Neuronal stem cell (in vitro differentiated cells): ENCODE measurements at regions not wholly inside any gene's neighbourhood (a gene's known extent, or its start where the extent isn't known, plus 50 kb on each side); places are given as distances from the start of the nearest gene placed in this dataset.

ENCODE experiments used
- DNase-seq: peaks from one replicate; pipeline ENCODE4 v3.0.0-alpha.2; 2013; ENCODE audit warnings: low spot score
- H2AFZ ChIP-seq: one replicate; pipeline ENCODE4 v1.6.1; 2013; ENCODE audit warnings: mild to moderate bottlenecking, low read length, inconsistent platforms
- H2AK5ac ChIP-seq: 2 replicates; pipeline ENCODE4 v1.6.1; 2013; ENCODE audit warnings: low read depth, mild to moderate bottlenecking, inconsistent platforms, low read length, moderate library complexity, mixed read lengths
- H2BK120ac ChIP-seq: 2 replicates; pipeline ENCODE4 v1.6.1; 2013; ENCODE audit warnings: low read depth, mild to moderate bottlenecking, inconsistent platforms, low read length, moderate library complexity, mixed read lengths
- H2BK12ac ChIP-seq: one replicate; pipeline ENCODE4 v1.6.1; 2013; ENCODE audit warnings: low read length, inconsistent platforms
- H2BK15ac ChIP-seq: 2 replicates; pipeline ENCODE4 v1.6.1; 2013; ENCODE audit warnings: mild to moderate bottlenecking, low read length, inconsistent platforms, mixed read lengths
- H2BK5ac ChIP-seq: one replicate; pipeline ENCODE4 v1.6.1; 2013; ENCODE audit warnings: inconsistent platforms, mild to moderate bottlenecking, low read length, moderate library complexity
- H3K14ac ChIP-seq: one replicate; pipeline ENCODE4 v1.6.1; 2013; ENCODE audit warnings: low read length, inconsistent platforms
- H3K18ac ChIP-seq: 2 replicates; pipeline ENCODE4 v1.6.1; 2013; ENCODE audit warnings: low read length, inconsistent platforms
- H3K23ac ChIP-seq: 2 replicates; pipeline ENCODE4 v1.6.1; 2013; ENCODE audit warnings: low read depth, mild to moderate bottlenecking, mixed read lengths, low read length, inconsistent platforms; ENCODE audit not compliant: poor library complexity
- H3K27ac ChIP-seq: replicated peaks from 3 replicates; pipeline ENCODE4 v1.5.1; 2013; ENCODE audit warnings: low read length, inconsistent platforms
- H3K27me3 ChIP-seq, 3 experiments: 2 replicates each; pipeline ENCODE4 v1.6.1; 2013; ENCODE audit warnings: low read length in 3 of 3, mild to moderate bottlenecking in 2 of 3, inconsistent platforms in 1 of 3, low read depth in 1 of 3, mixed read lengths in 1 of 3, moderate library complexity in 1 of 3; ENCODE audit not compliant: control insufficient read depth in 3 of 3, insufficient read depth in 3 of 3
- H3K36me3 ChIP-seq, 2 donors: replicated peaks in 1 of 2; 2 replicates each; pipeline ENCODE4 v1.6.1; 2013; ENCODE audit warnings: low read length in 2 of 2; ENCODE audit not compliant: control insufficient read depth in 2 of 2, insufficient read depth in 2 of 2
- H3K4ac ChIP-seq: 2 replicates; pipeline ENCODE4 v1.6.1; 2013; ENCODE audit warnings: inconsistent platforms, mild to moderate bottlenecking, low read length, moderate library complexity
- H3K4me1 ChIP-seq, 2 donors: 1 replicate in 1 of 2; 2 replicates in 1 of 2; pipeline ENCODE4 v1.6.1; 2013; ENCODE audit warnings: low read length in 2 of 2, low read depth in 1 of 2; ENCODE audit not compliant: control insufficient read depth in 2 of 2, insufficient read depth in 1 of 2
- H3K4me2 ChIP-seq: one replicate; pipeline ENCODE4 v1.6.1; 2013; ENCODE audit warnings: mild to moderate bottlenecking, low read length, inconsistent platforms; ENCODE audit not compliant: insufficient read depth, poor library complexity, severe bottlenecking
- H3K4me3 ChIP-seq, 2 donors: 2 replicates each; pipeline ENCODE4 v1.5.1; 2013; ENCODE audit warnings: low read length in 2 of 2, mild to moderate bottlenecking in 2 of 2, inconsistent platforms in 1 of 2, moderate library complexity in 1 of 2
- H3K79me1 ChIP-seq: one replicate; pipeline ENCODE4 v1.6.1; 2013; ENCODE audit warnings: low read depth, mild to moderate bottlenecking, inconsistent platforms, low read length, moderate library complexity
- H3K9ac ChIP-seq: one replicate; pipeline ENCODE4 v1.6.1; 2013; ENCODE audit warnings: mild to moderate bottlenecking, low read depth, low read length, inconsistent platforms; ENCODE audit not compliant: poor library complexity
- H3K9me3 ChIP-seq, 2 donors: replicated peaks in 1 of 2; 2 replicates each; pipeline versions ENCODE3 to v1.6.1; 2013; ENCODE audit warnings: low read length in 2 of 2, mild to moderate bottlenecking in 2 of 2, inconsistent platforms in 1 of 2, low read depth in 1 of 2, mixed read lengths in 1 of 2, moderate library complexity in 1 of 2; ENCODE audit not compliant: control insufficient read depth in 2 of 2, insufficient read depth in 1 of 2
- H4K8ac ChIP-seq: one replicate; pipeline ENCODE4 v1.6.1; 2013; ENCODE audit warnings: low read depth, mild to moderate bottlenecking, inconsistent platforms, low read length, moderate library complexity
- H4K91ac ChIP-seq: one replicate; pipeline ENCODE4 v1.6.1; 2013; ENCODE audit warnings: low read length, low read depth, mild to moderate bottlenecking, inconsistent platforms; ENCODE audit not compliant: poor library complexity
- WGBS, 2 donors: extraction: QIAGEN DNeasy Blood & Tissue Kit; methylation state at CpG; one replicate each; pipeline ENCODE4 v1.1.7; 2013; ENCODE audit warnings: missing lambda C conversion rate in 2 of 2, mixed read lengths in 1 of 2; ENCODE audit not compliant: insufficient read length in 2 of 2, insufficient replicate concordance in 1 of 2; ENCODE audit errors: extremely low coverage in 2 of 2; 5-methylcytosine and 5-hydroxymethylcytosine counted together

DNA sequence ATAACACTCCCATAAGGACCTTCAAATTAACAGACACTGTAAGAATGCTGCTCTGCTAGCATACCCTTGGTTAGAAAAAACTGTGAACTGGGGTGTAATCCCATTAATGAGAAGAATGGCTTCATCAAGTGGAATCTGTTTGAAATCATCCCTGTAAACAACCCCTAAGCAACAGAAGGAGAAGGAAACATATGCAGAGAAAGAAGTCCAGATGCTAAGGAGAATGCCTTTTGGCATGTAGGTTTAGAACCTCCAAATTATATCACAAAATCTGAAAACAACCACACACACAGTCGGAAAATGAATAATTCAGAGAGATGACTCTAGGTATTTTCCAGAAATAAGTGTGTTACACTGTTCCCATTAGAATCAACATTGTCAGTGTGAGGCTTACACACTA lies 140.2 kb downstream of the NUAK1 start:
- Histone ChIP-seq H2BK5ac (no peak overlapping the region), H3K27ac (no peak overlapping the region), H3K36me3 (no peaks in the 10 kb centered on the region), H4K8ac (no peak overlapping the region), H3K27me3 (no peaks in the 10 kb centered on the region), H3K4me1 (peaks cover 1 to 3% of the 10 kb centered on the region in 2 donors), H2AK5ac (no peak overlapping the region), H3K9me3 (no peaks in the 10 kb centered on the region), H2BK12ac (no peak overlapping the region), H3K4me2 (no peak overlapping the region), H3K4me3 (no peak overlapping the region), H3K79me1 (no peaks in the 10 kb centered on the region), H2AFZ (no peak overlapping the region), H2BK15ac (no peak overlapping the region), H3K18ac (no peak overlapping the region), H3K9ac (no peak overlapping the region), H3K14ac (no peak overlapping the region), H3K4ac (no peak overlapping the region), H4K91ac (no peak overlapping the region), H2BK120ac (no peak overlapping the region), H3K23ac (no peak overlapping the region)
- no CpG with 5 or more reads among the region's 1 CpG for WGBS, 2 donors
- DNase-seq, result no peak

DNA sequence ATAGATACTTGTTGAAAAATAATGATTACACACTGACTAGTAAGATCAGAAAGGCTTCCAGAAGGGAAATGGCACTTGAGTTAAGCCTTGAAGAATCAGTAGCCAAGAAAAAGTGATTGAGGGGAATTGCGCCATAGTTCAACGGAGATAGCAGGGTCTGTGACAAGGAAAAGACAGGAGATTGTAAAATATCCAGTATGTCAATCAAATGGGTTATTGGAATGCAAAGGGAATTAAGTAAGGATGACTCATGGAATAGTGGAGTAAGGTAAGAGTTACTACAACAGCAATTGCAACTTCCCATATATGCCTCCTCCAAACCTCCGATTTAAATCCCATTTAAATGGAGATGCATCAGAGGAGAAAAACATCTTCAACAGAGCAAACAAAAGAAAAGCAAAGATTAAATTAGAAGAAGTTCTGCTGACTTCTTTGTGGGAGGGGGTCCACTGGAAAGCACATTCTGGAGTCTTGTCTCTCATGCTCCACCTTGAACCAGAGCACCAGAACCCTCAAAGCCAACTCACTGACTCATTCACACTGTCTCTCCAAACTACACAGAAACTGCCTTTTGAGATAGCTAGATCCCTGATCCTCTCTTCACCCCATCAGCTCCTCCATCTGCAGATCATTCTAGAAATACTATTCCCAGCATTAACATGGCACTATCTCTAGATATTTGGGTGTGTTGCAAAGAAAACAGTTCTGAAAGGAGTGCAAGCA lies 138.2 kb downstream of the NUAK1 start:
- no peak overlapping the region for H3K14ac ChIP-seq
- H2BK12ac ChIP-seq, result no peak overlapping the region
- H2AFZ ChIP-seq, result no peak overlapping the region
- no peaks in the 10 kb centered on the region for H3K79me1 ChIP-seq
- no peak for DNase-seq
- H3K36me3 ChIP-seq, result no peaks in the 10 kb centered on the region
- no peak overlapping the region for H3K27ac ChIP-seq
- no peaks in the 10 kb centered on the region for H3K27me3 ChIP-seq
- no peak overlapping the region for H3K4me2 ChIP-seq
- H2BK15ac ChIP-seq, result no peak overlapping the region
- no peak overlapping the region for H4K91ac ChIP-seq
- no peak overlapping the region for H3K4ac ChIP-seq
- no peak overlapping the region for H3K9ac ChIP-seq
- no peak overlapping the region for H2BK120ac ChIP-seq
- H4K8ac ChIP-seq, result no peak overlapping the region
- H3K4me3 ChIP-seq, result no peak overlapping the region
- H3K4me1 ChIP-seq, result no peaks in the 10 kb centered on the region
- WGBS, 2 donors, result no CpG with 5 or more reads among the region's 3 CpGs
- no peak overlapping the region for H2BK5ac ChIP-seq
- no peak overlapping the region for H2AK5ac ChIP-seq
- no peak overlapping the region for H3K23ac ChIP-seq
- peaks cover 0 to 13% of the 10 kb centered on the region in 2 donors for H3K9me3 ChIP-seq
- H3K18ac ChIP-seq, result no peak overlapping the region

DNA sequence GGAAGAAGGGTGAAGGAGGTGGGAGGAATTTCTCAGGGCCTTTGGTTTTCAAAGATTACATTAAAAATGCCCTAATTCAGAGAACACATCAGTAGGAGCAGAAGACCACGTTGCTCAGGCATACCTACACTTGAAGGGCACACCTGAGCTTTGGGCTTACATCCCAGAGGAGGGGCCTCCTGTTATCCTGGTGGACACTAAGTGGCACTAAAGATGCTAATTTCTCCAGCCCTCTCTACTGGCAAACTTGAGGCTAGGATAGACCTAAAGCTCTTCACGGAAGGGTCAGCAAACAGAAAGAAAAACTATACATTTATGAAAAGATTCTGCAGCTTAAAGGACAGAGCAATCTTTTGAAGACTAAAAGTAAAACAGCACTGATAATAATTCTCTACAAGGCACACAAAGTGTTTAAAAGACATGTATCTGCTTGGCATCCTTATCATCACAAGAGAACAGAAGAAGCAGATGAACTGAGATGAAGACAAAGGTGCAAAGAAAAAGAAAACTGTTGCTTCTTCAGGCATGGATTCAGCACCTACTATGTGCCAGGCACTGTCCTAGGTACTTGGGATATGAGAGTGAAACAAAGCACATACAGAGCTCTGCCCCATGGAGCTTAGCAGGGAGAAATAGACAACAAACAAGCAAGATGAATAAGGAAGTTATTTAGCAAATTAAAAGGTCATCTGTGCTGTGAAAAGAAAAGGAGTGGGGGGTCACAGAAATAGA lies 137.5 kb downstream of the NUAK1 start:
- Histone ChIP-seq H3K4me3 (no peak overlapping the region), H2AK5ac (no peak overlapping the region), H3K23ac (no peak overlapping the region), H3K4me2 (no peak overlapping the region), H3K18ac (no peak overlapping the region), H4K91ac (no peak overlapping the region), H3K4me1 (peaks cover 0 to 5% of the 10 kb centered on the region in 2 donors), H3K36me3 (no peaks in the 10 kb centered on the region), H4K8ac (no peak overlapping the region), H2AFZ (no peak overlapping the region), H3K4ac (no peak overlapping the region), H3K79me1 (no peaks in the 10 kb centered on the region), H2BK12ac (no peak overlapping the region), H3K9me3 (peaks cover 0 to 13% of the 10 kb centered on the region in 2 donors), H3K27me3 (no peaks in the 10 kb centered on the region), H3K14ac (no peak overlapping the region), H2BK120ac (no peak overlapping the region), H3K27ac (no peak overlapping the region), H2BK15ac (no peak overlapping the region), H2BK5ac (no peak overlapping the region), H3K9ac (no peak overlapping the region)
- no peak for DNase-seq
- WGBS, 2 donors, result no CpG with 5 or more reads among the region's 2 CpGs

DNA sequence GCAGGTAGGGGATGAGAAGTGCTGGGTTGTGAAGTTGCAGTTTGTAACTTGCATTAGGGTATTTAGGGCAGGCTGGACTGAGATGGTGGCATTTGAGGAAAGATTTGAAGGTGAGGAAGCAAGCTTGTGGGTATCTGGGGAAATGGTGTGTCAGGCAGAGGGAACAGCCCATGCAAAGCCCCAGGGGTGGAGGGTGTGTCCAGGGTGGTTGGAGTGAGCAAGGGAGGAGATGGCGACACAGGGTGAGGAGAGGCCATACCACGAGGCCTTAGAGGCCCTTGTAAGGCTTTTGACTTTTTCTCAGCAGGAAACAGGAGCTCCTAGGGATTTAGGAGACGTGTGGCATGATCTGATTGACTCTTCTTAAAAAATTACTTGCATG lies 136.9 kb downstream of the NUAK1 start:
- no peak overlapping the region for H2BK15ac ChIP-seq
- DNase-seq, result no peak
- WGBS, 2 donors, result no CpG with 5 or more reads among the region's 3 CpGs
- peaks cover 0 to 7% of the 10 kb centered on the region in 2 donors for H3K4me1 ChIP-seq
- peak overlapping the region; percentile 50 for H3K9ac ChIP-seq
- no peak overlapping the region for H3K23ac ChIP-seq
- H3K79me1 ChIP-seq, result no peaks in the 10 kb centered on the region
- no peak overlapping the region for H3K4me3 ChIP-seq
- H4K91ac ChIP-seq, result no peak overlapping the region
- no peak overlapping the region for H3K14ac ChIP-seq
- no peak overlapping the region for H3K4ac ChIP-seq
- no peak overlapping the region for H2AK5ac ChIP-seq
- no peak overlapping the region for H3K27ac ChIP-seq
- H3K9me3 ChIP-seq, result peaks cover 0 to 13% of the 10 kb centered on the region in 2 donors
- no peak overlapping the region for H2BK12ac ChIP-seq
- H4K8ac ChIP-seq, result no peak overlapping the region
- H3K36me3 ChIP-seq, result no peaks in the 10 kb centered on the region
- H3K27me3 ChIP-seq, result no peaks in the 10 kb centered on the region
- no peak overlapping the region for H2BK5ac ChIP-seq
- no peak overlapping the region for H2BK120ac ChIP-seq
- no peak overlapping the region for H2AFZ ChIP-seq
- H3K4me2 ChIP-seq, result no peak overlapping the region
- H3K18ac ChIP-seq, result peak overlapping the region; percentile 52
